ENCODE measurements at regions not wholly inside any gene's neighbourhood (a gene's known extent, or its start where the extent isn't known, plus 50 kb on each side); places are given as distances from the start of the nearest gene placed in this dataset.

DNA sequence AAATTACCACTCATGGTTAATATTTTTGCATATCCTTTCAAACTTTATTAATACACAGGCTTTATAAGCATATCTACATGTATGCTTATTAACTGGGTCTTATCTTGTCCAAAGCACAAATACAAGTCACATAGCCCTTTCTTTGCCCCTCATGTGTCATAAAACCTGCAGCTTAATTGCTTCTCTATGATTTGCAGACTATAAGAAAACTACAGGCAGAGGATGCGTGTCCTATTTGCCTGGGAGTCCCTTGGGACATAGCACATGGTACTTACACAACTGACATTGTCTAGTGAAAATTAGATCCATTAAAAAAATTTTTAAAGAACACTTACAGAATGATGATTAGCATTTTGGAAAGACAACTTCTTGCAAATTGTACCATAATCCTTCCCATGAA, 190.5 kb upstream of the PLEKHA5 start:
- DNase-seq, result no peak
- in situ Hi-C loops (cut with HindIII; ENCODE audit: low pct_ligation_motif_present, low pct_unique_long_range_greater_than_20kb, low sequenced_read_pairs), result no loop called here

- no peak for DNase-seq
- in situ Hi-C loops (cut with HindIII; ENCODE audit: low pct_ligation_motif_present, low pct_unique_long_range_greater_than_20kb, low sequenced_read_pairs), result no loop called here
Observed at GRCh38 chr12:18942669-18943068, 186.9 kb upstream of the PLEKHA5 start.

GRCh38 chr12:18943200-18943599, 186.3 kb upstream of the PLEKHA5 start:
- in situ Hi-C loops (cut with HindIII; ENCODE audit: low pct_ligation_motif_present, low pct_unique_long_range_greater_than_20kb, low sequenced_read_pairs), result no loop called here
- DNase-seq, result no peak

DNA sequence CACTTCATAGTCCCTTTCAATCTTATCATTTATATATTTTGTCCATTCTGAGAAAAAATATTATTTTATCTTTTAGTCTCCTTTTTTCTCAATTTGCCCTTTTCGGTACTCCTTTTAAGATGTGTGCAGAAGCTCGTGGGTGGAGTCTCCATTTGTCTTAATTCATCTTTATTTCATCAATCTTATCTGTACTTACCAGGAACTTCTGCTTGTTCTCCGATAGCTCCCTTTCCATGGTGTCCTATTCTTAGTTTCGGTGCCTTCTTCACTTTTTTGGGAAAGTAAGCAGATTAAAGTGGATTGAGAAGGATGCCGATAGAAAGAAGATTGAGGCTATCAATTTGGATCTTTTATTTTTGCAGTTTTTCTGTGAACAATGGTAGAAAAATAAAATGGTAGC, 183.4 kb upstream of the PLEKHA5 start:
- in situ Hi-C loops (cut with HindIII; ENCODE audit: low pct_ligation_motif_present, low pct_unique_long_range_greater_than_20kb, low sequenced_read_pairs), result no loop called here
- no peak for DNase-seq

DNA sequence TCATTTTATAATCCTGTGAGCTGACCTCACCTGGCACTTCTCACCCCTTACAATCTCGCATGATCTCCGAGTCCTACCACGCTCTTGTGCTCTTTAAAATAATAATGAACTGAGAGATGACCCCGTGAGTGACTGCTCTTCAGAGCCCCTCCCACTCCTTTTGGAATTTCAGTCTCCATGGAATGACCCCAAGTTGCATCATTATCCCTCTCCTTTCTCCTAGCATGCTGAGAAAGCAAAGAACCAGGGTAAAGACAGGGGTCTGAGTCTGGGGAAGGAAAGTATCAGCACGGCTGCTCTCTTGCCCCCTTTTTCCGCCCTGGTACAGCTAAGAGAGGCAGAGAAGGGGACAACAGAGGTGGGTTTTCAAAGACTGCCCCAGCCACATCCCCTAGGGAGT, 178.3 kb upstream of the PLEKHA5 start:
- in situ Hi-C loops (cut with HindIII; ENCODE audit: low pct_ligation_motif_present, low pct_unique_long_range_greater_than_20kb, low sequenced_read_pairs), result no loop called here
- DNase-seq, result no peak

GRCh38 chr12:18953505-18953904, 176.0 kb upstream of the PLEKHA5 start:
- in situ Hi-C loops (cut with HindIII; ENCODE audit: low pct_ligation_motif_present, low pct_unique_long_range_greater_than_20kb, low sequenced_read_pairs), result no loop called here
- no peak for DNase-seq

DNA sequence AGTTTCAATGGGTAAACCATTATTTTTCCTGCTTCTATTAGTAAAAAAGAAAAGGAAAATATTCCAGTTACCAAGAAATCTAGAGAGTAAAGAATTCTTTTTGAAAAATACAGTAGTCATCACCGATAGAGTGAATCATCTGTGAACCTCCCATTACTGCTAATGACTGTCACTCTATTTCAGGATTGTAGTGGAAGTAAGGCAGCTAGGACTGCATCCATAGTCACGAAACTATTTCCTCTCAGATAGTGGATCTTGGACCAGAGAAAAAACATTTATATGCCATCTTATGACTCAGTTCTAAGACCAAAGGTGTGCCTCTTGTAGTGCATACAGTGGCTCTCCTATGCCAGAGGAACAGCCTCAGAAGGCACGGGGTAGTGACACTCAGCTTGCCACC, 173.9 kb upstream of the PLEKHA5 start:
- in situ Hi-C loops (cut with HindIII; ENCODE audit: low pct_ligation_motif_present, low pct_unique_long_range_greater_than_20kb, low sequenced_read_pairs), result no loop called here
- no peak for DNase-seq

GRCh38 chr12:18965203-18965602, 164.3 kb upstream of the PLEKHA5 start:
- no peak for DNase-seq
- in situ Hi-C loops (cut with HindIII; ENCODE audit: low pct_ligation_motif_present, low pct_unique_long_range_greater_than_20kb, low sequenced_read_pairs), result no loop called here

- in situ Hi-C loops (cut with HindIII; ENCODE audit: low pct_ligation_motif_present, low pct_unique_long_range_greater_than_20kb, low sequenced_read_pairs), result no loop called here
- no peak for DNase-seq
Observed at GRCh38 chr12:18966954-18967353, 162.6 kb upstream of the PLEKHA5 start.

GRCh38 chr12:18967814-18968213, 161.7 kb upstream of the PLEKHA5 start:
- in situ Hi-C loops (cut with HindIII; ENCODE audit: low pct_ligation_motif_present, low pct_unique_long_range_greater_than_20kb, low sequenced_read_pairs), result no loop called here

GRCh38 chr12:18969512-18969911, 160.0 kb upstream of the PLEKHA5 start:
- in situ Hi-C loops (cut with HindIII; ENCODE audit: low pct_ligation_motif_present, low pct_unique_long_range_greater_than_20kb, low sequenced_read_pairs), result no loop called here
- no peak for DNase-seq

More at GRCh38 chr12:18967814-18968213, 161.7 kb upstream of the PLEKHA5 start:
- DNase-seq, result no peak

DNA sequence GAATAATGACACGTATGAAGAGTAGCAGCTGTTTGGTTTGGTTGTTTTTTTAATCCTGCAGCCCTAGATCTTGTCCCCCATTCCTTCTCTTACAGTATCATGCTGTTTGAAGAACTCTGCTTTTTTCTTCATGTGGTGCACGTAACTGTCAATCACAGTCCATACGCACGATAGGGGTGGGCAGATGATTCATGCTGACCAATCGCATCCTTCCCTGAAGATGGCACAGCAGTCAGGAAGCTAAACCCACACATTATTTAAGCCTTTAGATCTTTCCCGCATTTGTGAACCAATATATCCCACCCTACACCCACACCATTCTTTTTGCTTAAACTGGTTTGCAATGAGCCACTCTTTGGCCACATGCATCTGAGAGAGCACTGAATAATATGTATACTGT, 158.9 kb upstream of the PLEKHA5 start:
- in situ Hi-C loops (cut with HindIII; ENCODE audit: low pct_ligation_motif_present, low pct_unique_long_range_greater_than_20kb, low sequenced_read_pairs), result no loop called here
- DNase-seq, result no peak

- DNase-seq, result no peak
- in situ Hi-C loops (cut with HindIII; ENCODE audit: low pct_ligation_motif_present, low pct_unique_long_range_greater_than_20kb, low sequenced_read_pairs), result no loop called here
Observed at GRCh38 chr12:18971932-18972331, 157.6 kb upstream of the PLEKHA5 start.

GRCh38 chr12:18975933-18976332, 153.6 kb upstream of the PLEKHA5 start:
- no peak for DNase-seq
- in situ Hi-C loops (cut with HindIII; ENCODE audit: low pct_ligation_motif_present, low pct_unique_long_range_greater_than_20kb, low sequenced_read_pairs), result no loop called here

- DNase-seq, result no peak
- in situ Hi-C loops (cut with HindIII; ENCODE audit: low pct_ligation_motif_present, low pct_unique_long_range_greater_than_20kb, low sequenced_read_pairs), result no loop called here
Observed at GRCh38 chr12:18979401-18980126, 150.0 kb upstream of the PLEKHA5 start.

DNA sequence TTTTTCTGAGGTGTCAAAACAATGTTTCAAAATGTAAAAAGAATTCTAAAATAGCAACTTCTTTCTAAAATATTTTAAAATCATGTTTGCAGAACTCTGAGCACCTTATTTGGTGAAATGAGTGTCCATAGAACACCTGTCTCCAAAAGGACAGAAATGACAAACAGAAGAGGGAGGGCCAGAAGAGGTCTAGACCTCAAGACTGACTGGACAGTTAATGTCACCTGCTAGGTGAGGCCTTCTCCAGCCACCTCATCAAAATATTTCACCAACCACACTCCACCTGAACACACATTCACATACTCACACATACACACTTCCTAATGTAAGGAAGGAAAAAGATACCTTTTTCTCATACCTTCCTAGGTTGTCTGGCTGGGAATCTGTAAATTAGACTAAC, 147.8 kb upstream of the PLEKHA5 start:
- in situ Hi-C loops (cut with HindIII; ENCODE audit: low pct_ligation_motif_present, low pct_unique_long_range_greater_than_20kb, low sequenced_read_pairs), result no loop called here
- DNase-seq, result no peak

DNA sequence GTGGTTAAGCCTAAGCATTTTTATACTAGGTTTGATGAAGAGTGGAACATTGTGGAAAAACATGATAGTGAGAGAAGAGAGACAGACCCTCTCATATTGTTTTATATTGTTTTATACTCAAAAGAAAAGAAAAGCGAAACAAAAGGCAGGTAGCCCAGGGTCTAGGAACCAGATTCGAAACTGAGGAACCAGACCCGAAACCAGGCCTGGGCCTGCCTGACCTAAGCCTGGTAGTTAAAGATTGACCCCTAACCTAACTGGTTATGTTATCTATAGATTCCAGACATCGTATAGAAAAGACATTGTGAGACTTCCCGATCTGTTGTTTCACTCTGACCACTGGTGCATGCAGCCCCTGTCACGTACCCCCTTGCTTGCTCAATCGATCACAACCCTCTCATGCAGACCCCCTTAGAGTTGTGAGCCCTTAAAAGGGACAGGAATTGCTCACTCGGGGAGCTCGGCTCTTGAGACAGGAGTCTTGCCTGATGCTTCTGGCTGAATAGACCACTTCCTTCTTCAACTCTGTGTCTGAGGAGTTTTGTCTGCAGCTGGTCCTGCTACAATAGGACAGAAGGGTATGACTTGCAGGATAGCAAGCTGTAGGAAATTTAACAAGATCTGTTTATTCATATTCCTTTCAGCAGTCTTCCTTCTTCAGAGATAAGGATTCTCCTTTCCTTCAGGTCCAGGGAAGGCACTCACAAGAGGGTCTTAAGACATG, 147.1 kb upstream of the PLEKHA5 start:
- no peak for DNase-seq
- in situ Hi-C loops (cut with HindIII; ENCODE audit: low pct_ligation_motif_present, low pct_unique_long_range_greater_than_20kb, low sequenced_read_pairs), result no loop called here

DNA sequence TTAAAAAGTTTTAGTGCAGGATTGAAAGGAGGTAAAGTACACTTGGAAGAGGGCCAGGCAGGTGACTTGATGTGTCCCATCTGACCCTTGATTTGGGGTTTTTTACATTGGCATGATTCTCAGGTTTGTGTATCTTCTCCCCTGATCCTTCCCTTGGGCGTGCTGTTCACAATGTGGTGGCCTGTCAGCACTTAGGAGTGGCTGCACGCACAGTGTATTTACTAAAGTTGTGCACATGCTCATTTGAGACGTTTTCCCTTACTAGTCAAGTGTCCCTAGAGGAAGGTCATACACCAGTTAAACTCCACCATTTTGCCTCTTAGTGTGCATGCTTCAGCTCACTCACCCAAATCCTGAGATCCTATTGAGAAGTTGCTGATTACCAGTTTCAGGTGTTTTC, 145.7 kb upstream of the PLEKHA5 start:
- DNase-seq, result no peak
- in situ Hi-C loops (cut with HindIII; ENCODE audit: low pct_ligation_motif_present, low pct_unique_long_range_greater_than_20kb, low sequenced_read_pairs), result no loop called here

DNA sequence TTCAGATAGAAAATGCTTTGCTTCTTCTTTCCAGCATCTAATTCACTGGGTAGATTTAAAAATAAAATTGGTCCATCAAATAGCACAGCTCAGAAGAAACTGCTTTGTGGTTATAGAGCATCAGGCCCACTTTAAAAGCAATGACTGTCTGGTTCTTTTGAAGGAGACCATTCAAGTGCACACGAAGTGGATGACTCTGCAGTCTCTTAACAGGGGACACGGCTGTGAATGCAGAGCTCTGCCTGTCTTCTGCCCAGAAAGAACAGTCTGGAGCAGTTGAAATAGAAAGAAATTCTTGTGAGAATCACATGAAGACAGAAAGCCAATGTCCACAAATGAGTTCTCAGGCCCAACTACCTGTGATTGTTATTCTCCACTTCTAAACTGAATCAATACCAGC, 138.7 kb upstream of the PLEKHA5 start:
- DNase-seq, result no peak
- in situ Hi-C loops (cut with HindIII; ENCODE audit: low pct_ligation_motif_present, low pct_unique_long_range_greater_than_20kb, low sequenced_read_pairs), result no loop called here

DNA sequence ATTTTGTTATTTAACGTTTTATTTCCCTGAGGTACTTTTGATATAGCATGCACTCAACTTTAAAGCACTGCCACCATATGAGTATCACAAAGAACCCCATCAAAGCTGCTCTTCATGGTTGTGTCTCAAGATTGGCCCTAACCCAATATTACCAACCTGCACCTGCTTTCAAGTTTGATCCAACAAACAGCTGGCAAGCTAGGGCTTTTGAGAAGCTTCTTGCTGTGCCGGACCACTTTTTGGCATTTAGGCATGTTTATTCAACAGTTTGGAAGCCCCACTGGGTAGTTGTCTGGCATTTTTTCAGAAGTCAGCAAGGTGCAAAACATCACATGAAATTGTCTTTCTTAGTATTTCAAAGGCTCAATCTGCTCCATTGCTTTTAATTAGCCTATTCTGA, 137.2 kb upstream of the PLEKHA5 start:
- no peak for DNase-seq
- in situ Hi-C loops (cut with HindIII; ENCODE audit: low pct_ligation_motif_present, low pct_unique_long_range_greater_than_20kb, low sequenced_read_pairs), result no loop called here

All from ACHN (cell line).